ENCODE measurements at regions not wholly inside any gene's neighbourhood (a gene's known extent, or its start where the extent isn't known, plus 50 kb on each side); places are given as distances from the start of the nearest gene placed in this dataset.

DNA sequence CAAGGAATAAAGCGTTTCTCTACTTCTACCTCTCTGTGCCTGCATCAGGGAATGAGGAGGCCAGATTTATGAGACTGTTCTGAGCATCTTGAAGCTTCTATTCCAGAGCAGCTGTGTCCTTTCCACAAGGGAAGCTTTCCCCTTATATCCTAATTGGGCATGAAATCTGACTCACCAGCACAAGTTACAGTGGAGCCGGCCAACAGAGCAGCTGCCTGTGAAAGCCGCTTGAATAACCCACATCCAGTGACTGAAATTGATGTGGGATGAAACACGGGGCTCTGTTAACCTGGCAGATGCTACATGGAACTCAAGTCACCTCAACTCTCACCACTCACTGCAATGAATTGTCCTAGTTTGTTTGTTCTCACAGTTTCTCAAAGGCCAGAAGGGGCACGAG is 400.3 kb downstream of the TFAP2A start:
- no peak for TF ChIP-seq TAF1 (IDR thresholded peaks at IDR 0.05; ENCODE audit: borderline replicate concordance, insufficient read depth, low read length)
- TF ChIP-seq POLR2AphosphoS5 (IDR thresholded peaks at IDR 0.05; ENCODE audit: low read depth, low read length): no peak

All from PFSK-1 (cell line).